ENCODE measurements at regions not wholly inside any gene's neighbourhood (a gene's known extent, or its start where the extent isn't known, plus 50 kb on each side); places are given as distances from the start of the nearest gene placed in this dataset.

DNA sequence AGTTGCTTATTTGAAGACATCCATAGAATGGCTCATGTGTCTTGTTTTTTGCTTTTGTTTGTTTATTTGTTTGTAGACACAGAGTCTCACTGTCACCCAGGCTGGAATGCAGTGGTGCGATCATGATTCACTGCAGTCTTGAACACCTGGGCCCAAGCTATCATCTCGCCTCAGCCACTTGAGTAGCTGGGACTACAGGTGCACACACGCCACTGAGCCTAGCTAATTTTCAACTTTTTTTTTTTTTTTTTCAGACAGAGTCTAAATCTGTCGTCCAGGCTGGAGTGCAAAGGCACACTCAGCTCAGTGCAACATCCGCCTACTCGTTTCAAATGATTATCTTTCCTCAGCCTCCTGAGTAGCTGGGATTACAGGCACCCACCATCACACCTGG is 83.3 kb upstream of the KLF6 start:
- no peaks in the 10 kb centered on the region for H3K4me1 ChIP-seq (ENCODE audit: control insufficient read depth, insufficient read depth, low read length)
- H3K4me3 ChIP-seq (ENCODE audit: low read depth, low read length), result no peak overlapping the region
- no peaks in the 10 kb centered on the region for H3K36me3 ChIP-seq (ENCODE audit: control insufficient read depth in 2 of 2, insufficient read depth in 1 of 2, low read length in 2 of 2)
- H3K27ac ChIP-seq (ENCODE audit: extremely low read depth, low read depth, low read length), result no peak overlapping the region
- no peak for TF ChIP-seq ZNF837 (tag by site-specific recombination; IDR thresholded peaks at IDR 0.05)
- TF ChIP-seq ZNF10 (tag by site-specific recombination; IDR thresholded peaks at IDR 0.05), result no peak
- peak; percentile 44; the same call in 1 of the 2 replicates for TF ChIP-seq EGR2 (tag by site-specific recombination; IDR thresholded peaks at IDR 0.05; ENCODE audit: low read depth)
- peak; percentile 35 for TF ChIP-seq ZFHX2 (tag by site-specific recombination; conservative IDR thresholded peaks at IDR 0.05)
- TF ChIP-seq, protein P1, sequence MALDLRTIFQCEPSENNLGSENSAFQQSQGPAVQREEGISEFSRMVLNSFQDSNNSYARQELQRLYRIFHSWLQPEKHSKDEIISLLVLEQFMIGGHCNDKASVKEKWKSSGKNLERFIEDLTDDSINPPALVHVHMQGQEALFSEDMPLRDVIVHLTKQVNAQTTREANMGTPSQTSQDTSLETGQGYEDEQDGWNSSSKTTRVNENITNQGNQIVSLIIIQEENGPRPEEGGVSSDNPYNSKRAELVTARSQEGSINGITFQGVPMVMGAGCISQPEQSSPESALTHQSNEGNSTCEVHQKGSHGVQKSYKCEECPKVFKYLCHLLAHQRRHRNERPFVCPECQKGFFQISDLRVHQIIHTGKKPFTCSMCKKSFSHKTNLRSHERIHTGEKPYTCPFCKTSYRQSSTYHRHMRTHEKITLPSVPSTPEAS (tag by site-specific recombination; IDR thresholded peaks at IDR 0.05), result no peak
- no peak for TF ChIP-seq BCL11A (tag by site-specific recombination; IDR thresholded peaks at IDR 0.05; ENCODE audit: low read depth)
- no peaks in the 10 kb centered on the region for H3K9me3 ChIP-seq (ENCODE audit: control insufficient read depth, insufficient read depth, low read depth, low read length)
- ChIA-PET CTCF (no interaction called here), POLR2A (no interaction called here)

DNA sequence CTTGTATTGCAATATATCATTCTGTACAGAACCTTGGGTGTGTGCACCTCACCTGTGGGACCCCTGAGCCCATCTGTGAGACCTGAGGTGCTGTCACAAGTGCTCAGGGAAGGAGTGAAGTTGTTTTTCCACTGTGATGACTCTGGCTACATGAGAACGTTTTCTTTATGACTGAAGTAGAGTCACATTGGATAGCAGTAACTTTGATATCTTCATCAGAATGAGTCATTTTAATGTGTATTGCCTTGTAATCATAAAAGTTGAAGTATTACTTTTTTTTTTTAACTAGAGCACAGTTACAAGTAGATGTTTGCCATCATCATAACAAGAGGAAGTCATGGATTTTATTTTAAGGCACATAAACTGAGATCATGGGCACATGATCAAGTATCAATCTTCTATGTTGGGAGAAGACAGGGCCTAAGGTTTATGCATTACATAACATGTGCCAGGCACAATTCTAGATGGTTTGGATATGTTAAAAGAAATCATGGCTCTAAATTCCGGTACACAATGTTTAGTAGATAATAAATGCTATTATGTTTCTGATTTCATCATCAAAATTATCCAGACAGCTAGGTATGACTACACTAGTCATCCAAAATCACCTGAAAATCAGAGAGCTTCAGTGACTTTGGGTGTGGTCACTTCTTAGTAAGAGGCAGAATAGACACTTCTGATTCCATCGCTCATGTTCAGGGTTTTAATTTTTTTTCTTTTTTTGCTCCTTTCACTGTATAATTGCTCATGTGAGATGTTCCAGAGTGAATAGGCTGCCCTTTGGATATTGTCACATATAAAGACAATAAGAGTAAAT is 82.7 kb upstream of the KLF6 start:
- H3K27ac ChIP-seq (ENCODE audit: extremely low read depth, low read depth, low read length), result no peak overlapping the region
- no peak overlapping the region for H3K4me3 ChIP-seq (ENCODE audit: low read depth, low read length)
- TF ChIP-seq, protein P2, sequence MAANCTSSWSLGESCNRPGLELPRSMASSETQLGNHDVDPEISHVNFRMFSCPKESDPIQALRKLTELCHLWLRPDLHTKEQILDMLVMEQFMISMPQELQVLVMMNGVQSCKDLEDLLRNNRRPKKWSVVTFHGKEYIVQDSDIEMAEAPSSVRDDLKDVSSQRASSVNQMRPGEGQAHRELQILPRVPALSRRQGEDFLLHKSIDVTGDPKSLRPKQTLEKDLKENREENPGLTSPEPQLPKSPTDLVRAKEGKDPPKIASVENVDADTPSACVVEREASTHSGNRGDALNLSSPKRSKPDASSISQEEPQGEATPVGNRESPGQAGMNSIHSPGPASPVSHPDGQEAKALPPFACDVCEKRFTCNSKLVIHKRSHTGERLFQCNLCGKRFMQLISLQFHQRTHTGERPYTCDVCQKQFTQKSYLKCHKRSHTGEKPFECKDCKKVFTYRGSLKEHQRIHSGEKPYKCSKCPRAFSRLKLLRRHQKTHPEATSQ (tag by site-specific recombination; IDR thresholded peaks at IDR 0.05), result no peak
- TF ChIP-seq ZNF202 (tag by site-specific recombination; IDR thresholded peaks at IDR 0.05; ENCODE audit: borderline replicate concordance), result no peak
- TF ChIP-seq ZNF747 (tag by site-specific recombination; IDR thresholded peaks at IDR 0.05), result no peak
- no peak for TF ChIP-seq ZNF350 (tag by site-specific recombination; IDR thresholded peaks at IDR 0.05)
- TF ChIP-seq, protein P3, sequence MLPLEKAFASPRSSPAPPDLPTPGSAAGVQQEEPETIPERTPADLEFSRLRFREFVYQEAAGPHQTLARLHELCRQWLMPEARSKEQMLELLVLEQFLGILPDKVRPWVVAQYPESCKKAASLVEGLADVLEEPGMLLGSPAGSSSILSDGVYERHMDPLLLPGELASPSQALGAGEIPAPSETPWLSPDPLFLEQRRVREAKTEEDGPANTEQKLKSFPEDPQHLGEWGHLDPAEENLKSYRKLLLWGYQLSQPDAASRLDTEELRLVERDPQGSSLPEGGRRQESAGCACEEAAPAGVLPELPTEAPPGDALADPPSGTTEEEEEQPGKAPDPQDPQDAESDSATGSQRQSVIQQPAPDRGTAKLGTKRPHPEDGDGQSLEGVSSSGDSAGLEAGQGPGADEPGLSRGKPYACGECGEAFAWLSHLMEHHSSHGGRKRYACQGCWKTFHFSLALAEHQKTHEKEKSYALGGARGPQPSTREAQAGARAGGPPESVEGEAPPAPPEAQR (tag by site-specific recombination; IDR thresholded peaks at IDR 0.05), result no peak
- TF ChIP-seq YY1 (tag by site-specific recombination; IDR thresholded peaks at IDR 0.05), result no peak
- H3K9me3 ChIP-seq (ENCODE audit: control insufficient read depth, insufficient read depth, low read depth, low read length), result no peaks in the 10 kb centered on the region
- no peaks in the 10 kb centered on the region for H3K36me3 ChIP-seq (ENCODE audit: control insufficient read depth in 2 of 2, insufficient read depth in 1 of 2, low read length in 2 of 2)
- ChIA-PET CTCF (no interaction called here), POLR2A (interaction anchor here (1.3 kb wide), 1 partner anchor 83 kb away, joined by 6 read pairs; the partner anchor contains the start of gene KLF6)
- H3K4me1 ChIP-seq (ENCODE audit: control insufficient read depth, insufficient read depth, low read length), result no peaks in the 10 kb centered on the region

DNA sequence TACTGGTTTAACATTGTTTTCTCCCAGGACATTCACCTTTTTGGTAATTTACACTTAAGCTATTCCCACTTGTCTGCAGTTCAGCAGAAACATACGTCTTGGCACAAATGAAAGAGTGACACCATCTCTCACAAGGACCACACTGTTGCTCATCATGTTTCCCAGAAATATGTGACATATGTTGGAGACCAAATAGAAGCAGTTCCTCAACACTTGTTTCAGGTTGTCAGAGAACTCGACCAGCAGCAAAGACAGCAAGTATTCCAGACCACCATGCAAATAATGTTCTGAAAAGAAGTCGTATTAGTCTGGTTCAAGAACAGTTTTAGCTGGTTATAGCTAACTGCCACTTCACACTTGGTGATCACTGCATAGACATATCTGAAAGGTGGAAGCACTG is 81.3 kb upstream of the KLF6 start:
- H3K27ac ChIP-seq (ENCODE audit: extremely low read depth, low read depth, low read length), result no peak overlapping the region
- ChIA-PET CTCF (interaction anchor here (1.2 kb wide), 1 partner anchor 33 kb away, joined by 3 read pairs; no protein-coding TSS in a partner anchor), POLR2A (interaction anchor here (1.3 kb wide), 1 partner anchor 81 kb away, joined by 6 read pairs; the partner anchor contains the start of gene KLF6)
- no peaks in the 10 kb centered on the region for H3K4me1 ChIP-seq (ENCODE audit: control insufficient read depth, insufficient read depth, low read length)
- H3K36me3 ChIP-seq (ENCODE audit: control insufficient read depth in 2 of 2, insufficient read depth in 1 of 2, low read length in 2 of 2), result no peaks in the 10 kb centered on the region
- H3K4me3 ChIP-seq (ENCODE audit: low read depth, low read length), result no peak overlapping the region
- no peaks in the 10 kb centered on the region for H3K9me3 ChIP-seq (ENCODE audit: control insufficient read depth, insufficient read depth, low read depth, low read length)
- TF ChIP-seq ZBTB7A (tag by site-specific recombination; IDR thresholded peaks at IDR 0.05; ENCODE audit: low read depth) (no peak), ZNF132 (tag by site-specific recombination; IDR thresholded peaks at IDR 0.05; ENCODE audit: borderline replicate concordance) (no peak), ZNF174 (tag by site-specific recombination; IDR thresholded peaks at IDR 0.05) (no peak), ZNF560 (tag by site-specific recombination; IDR thresholded peaks at IDR 0.05; ENCODE audit: borderline replicate concordance) (no peak), ZNF324 (tag by site-specific recombination; IDR thresholded peaks at IDR 0.05) (no peak), TCF7L2 (IDR thresholded peaks at IDR 0.05; ENCODE audit: borderline replicate concordance, low read depth, low read length) (no peak), ZNF223 (tag by site-specific recombination; IDR thresholded peaks at IDR 0.05) (no peak), ZNF221 (tag by site-specific recombination; IDR thresholded peaks at IDR 0.05; ENCODE audit: borderline replicate concordance) (no peak)
